ENCODE measurements at regions not wholly inside any gene's neighbourhood (a gene's known extent, or its start where the extent isn't known, plus 50 kb on each side); places are given as distances from the start of the nearest gene placed in this dataset.

DNA sequence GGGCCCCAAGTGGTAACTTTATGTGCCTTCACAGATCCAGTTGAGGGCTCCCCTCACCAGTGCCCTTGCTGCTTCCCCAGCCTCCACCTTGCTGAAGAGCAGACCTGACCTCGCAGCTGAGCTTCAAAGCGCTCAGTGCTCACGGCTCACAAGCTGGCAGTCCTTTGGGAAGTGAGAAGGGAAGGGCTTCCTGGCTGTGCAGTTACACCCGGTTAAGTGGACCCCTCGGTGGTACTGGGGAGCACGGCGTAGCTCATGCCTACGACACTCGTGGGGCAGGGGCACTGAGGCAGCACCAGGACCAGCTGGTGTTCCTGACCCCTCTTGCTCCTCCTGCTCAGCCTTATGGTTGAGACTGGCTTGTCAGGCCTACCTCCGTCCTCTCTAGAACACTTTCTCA, 629.0 kb upstream of the TBL1XR1 start:
- TF ChIP-seq EZH2 (IDR thresholded peaks at IDR 0.05; ENCODE audit: borderline replicate concordance, low read depth, low read length, poor library complexity, severe bottlenecking) (no peak), CTCF (conservative IDR thresholded peaks at IDR 0.05; ENCODE audit: low read depth, low read length) (no peak)

All from A673 (cell line).